ENCODE measurements at regions not wholly inside any gene's neighbourhood (a gene's known extent, or its start where the extent isn't known, plus 50 kb on each side); places are given as distances from the start of the nearest gene placed in this dataset.

GRCh38 chr4:144590020-144590419 is 55.9 kb upstream of the HHIP start (continued):
- TF ChIP-seq MLXIP (CRISPR knock-in tag; IDR thresholded peaks at IDR 0.05; ENCODE audit: borderline replicate concordance) = no peak
- no peak for TF ChIP-seq MEIS2 (CRISPR knock-in tag; IDR thresholded peaks at IDR 0.05)
- no peak for TF ChIP-seq NFKB2 (CRISPR knock-in tag; IDR thresholded peaks at IDR 0.05; ENCODE audit: borderline replicate concordance)
- no peak for TF ChIP-seq ZNF564 (CRISPR knock-in tag; IDR thresholded peaks at IDR 0.05)
- TF ChIP-seq ZNF337 (CRISPR knock-in tag; IDR thresholded peaks at IDR 0.05; ENCODE audit: borderline replicate concordance, low read depth) = no peak
- no peak for TF ChIP-seq REST (IDR thresholded peaks at IDR 0.05; ENCODE audit: borderline replicate concordance in 1 of 2, low read depth in 1 of 2, low read length in 2 of 2)
- TF ChIP-seq SRSF4 (IDR thresholded peaks at IDR 0.05; ENCODE audit: low read depth, low read length, poor library complexity, severe bottlenecking) = no peak
